Activated T-cell treated with anti-CD3 and anti-CD28 coated beads for 48 hours (primary cell): ENCODE measurements at regions not wholly inside any gene's neighbourhood (a gene's known extent, or its start where the extent isn't known, plus 50 kb on each side); places are given as distances from the start of the nearest gene placed in this dataset.

Source experiments
- DNase-seq: peaks from one replicate; pipeline ENCODE4 v3.0.0-alpha.2; 2020; ENCODE audit warnings: low read depth

- no peak for DNase-seq
These were observed 153.3 kb upstream of the VSTM2B start for GRCh38 chr19:29372461-29372860.

- DNase-seq, result no peak
These were observed 152.6 kb upstream of the VSTM2B start for GRCh38 chr19:29372921-29373797.

- DNase-seq, result no peak
These were observed 150.2 kb upstream of the VSTM2B start for GRCh38 chr19:29375429-29376119.

DNA sequence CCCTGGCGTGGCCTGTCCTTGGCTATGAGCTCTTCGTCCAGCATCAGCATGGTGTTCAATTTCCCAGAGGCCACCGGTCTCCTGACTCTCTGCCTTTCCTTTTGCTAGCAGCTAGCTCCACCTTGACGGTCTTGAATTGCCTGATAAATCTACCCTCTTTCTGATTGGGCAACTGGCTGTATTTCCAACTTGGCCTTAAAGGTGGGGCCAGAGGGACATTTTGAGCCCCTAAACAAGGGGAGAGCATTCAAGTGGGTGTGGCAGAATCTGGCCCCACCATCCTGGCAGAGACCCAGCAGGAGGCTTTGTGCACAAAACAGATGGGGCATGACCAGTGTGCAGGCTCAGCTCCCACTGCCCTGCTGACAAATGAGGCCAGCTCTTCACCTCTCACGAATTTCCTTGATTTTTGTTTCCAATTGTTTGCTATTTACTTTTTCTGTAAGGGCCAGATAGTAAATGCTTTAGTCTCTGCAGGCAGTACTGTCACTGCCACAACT is 148.9 kb upstream of the VSTM2B start:
- DNase-seq, result no peak

- no peak for DNase-seq
These were observed 147.7 kb upstream of the VSTM2B start for GRCh38 chr19:29378126-29378525.

DNA sequence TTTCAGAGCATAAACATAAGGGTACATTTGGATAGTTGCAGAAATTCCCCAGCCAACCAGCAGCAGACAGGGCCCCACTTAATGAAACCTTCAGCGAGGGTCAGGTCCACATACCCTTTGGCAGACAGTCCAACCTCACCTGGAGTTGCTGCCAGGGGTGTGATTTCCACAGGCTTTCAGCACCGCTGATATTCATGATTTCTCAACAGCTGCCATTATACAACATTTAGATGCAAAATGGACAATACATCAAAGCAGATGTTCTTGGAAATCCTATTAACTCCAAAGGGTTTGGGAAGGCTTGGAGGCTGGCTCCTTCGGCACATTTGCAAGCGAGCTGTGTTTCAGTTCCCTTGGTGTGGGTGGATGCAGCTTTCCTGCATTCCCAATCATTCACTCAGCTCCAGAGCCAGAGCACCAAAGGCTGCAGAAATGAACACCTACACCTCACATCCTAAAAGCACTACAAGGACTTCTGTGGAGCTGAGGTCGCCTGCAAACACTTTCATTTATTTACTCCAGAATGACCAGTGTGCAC is 147.2 kb upstream of the VSTM2B start:
- no peak for DNase-seq

GRCh38 chr19:29379257-29380021 is 146.4 kb upstream of the VSTM2B start:
- DNase-seq, result no peak

DNA sequence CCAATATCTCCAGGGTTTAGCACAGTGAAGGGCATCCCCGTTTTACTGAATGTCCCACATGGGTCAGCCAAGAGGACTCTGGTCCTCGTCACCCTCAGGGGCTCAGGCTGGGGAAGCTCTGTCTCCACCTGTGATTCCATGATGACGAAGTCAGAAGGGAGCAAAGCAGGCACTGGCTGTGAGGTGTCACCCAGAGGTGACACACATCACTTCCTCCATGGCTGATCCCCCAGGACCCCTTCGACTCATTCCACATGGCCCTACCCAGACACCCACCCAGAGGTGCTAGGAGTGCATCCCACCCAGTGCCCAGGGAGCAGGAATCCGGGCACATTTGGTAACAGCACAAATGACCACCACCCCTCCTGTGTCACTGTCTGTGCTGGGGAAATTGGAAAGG is 145.2 kb upstream of the VSTM2B start:
- no peak for DNase-seq

DNA sequence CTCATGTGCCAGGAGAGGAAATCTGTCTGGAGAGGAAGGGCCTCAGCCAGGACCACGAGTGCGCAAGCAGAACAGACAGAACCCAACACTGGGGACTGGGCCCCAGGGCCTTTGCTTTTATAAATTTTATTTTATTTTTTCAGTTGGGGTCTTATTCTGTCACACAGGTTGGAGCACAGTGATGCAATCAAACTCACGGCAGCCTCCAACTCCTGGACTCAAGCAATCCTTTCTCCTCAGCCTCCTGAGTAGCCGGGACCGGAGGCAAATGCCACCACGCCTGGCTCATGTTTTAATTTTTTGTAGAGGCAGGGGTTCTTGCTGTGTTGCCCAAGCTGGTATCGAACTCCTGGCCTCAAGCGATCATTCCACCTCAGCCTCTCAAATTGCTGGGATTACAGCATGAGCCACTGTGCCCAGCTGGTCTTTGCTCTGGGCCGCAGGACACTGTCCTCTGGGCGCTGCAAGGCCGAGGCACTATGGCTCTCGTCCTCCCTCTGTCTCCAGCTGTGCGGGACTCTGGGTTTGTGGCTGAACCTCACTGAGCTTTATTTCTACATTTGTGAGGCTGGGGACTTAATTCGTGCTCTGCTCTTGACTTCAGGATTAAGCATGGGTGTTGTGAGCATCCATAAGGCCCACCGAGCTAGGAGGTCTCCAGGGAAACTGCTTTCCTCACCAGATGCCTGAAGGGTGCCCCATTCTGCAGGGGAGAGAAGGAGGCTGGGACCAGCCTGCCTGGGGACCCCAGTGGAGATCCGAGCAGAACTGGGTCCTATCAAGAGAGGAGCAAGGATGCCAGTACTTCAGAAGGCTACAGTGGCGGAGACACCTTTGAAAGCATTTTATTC is 144.2 kb upstream of the VSTM2B start:
- no peak for DNase-seq

- DNase-seq, result no peak
These were observed 142.1 kb upstream of the VSTM2B start for GRCh38 chr19:29383696-29384095.

DNA sequence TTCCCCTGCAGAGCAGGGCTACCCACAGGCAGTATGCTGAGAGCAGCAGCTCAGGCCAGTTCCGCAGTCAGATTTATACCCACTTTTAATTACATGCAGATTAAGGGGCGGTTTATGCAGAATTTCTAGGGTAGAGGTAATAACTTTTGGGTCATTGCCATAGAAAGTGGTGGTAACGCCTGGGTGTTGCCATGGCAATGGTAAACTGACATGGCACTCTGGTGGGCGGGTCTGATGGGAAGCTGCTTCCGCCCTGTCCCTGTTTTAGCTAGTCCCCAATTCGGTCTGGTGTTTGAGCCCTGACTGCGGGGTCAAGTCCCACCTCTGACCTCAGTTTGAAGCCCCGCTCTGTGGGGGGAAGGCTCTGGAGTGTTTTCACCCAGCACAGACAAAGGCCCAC is 141.1 kb upstream of the VSTM2B start:
- no peak for DNase-seq

GRCh38 chr19:29385191-29385795 is 140.5 kb upstream of the VSTM2B start:
- DNase-seq, result no peak

GRCh38 chr19:29386970-29387369 is 138.8 kb upstream of the VSTM2B start:
- DNase-seq, result no peak

DNA sequence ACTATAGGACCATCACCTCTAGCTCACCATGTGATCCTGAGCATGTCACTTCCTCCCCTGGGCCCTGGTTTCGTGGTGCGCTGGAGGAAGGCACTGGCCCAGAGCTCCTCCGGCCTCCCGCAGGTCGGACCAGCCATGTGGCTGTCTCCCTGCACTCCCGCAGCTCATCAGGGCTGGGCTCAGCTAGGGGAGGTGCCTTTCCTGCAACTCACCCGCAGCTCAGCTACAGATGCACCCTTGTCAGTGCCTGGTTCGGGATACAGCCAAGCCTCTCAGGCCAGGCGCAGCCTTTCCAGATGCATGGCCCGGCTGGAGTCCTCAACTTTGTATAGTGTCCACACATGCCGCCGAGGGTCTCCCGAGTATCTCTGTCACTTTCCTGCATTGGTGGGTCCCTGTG is 138.2 kb upstream of the VSTM2B start:
- no peak for DNase-seq

DNA sequence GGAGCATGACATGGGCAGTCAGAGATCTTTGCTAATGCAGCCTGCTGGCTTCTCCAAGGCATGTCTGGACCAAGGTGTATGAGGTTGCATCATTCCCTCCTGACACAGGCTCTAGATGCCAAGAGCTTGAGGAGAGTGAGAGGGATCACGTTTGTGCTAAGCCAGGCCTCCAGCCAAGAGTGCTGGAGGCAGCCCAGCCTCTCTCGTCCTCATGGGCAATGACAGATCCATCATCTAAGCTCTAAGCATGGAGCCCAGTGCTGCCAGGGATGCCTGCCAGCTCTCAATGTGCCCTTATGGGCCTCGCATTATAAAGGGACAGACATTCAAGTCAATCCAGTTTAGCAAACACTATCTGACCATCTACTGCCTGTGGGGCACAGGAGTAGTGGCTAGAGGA is 136.3 kb upstream of the VSTM2B start:
- DNase-seq, result no peak

- DNase-seq, result no peak
These were observed 135.1 kb upstream of the VSTM2B start for GRCh38 chr19:29390742-29391141.

DNA sequence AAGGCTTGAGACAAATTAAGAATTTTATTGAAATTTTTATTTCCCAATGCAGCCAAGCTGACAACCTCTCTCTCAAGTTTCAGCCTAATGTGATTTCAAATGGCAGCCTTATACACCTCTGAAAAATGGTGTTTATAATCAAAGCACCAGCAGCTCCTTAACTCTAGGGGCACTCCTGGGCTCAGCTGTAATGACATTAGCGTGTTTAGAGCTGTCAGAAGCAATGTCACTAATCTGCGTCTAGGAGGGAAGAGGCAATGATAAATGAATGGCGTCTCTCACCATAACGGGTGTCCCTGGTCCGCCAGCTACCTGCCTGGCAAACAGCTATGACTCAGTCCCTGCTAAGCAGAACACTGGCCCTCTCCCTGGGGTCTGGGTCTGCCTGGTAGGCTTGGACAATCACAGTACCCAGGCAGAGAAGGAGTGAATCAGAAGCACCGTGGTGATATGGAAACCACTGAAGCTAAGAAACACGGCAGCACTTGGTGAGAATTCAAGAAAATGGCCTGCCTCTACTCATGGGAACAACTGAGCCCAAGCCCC is 131.8 kb upstream of the VSTM2B start:
- no peak for DNase-seq

GRCh38 chr19:29395111-29395733 is 130.6 kb upstream of the VSTM2B start:
- DNase-seq, result no peak

- DNase-seq, result no peak
These were observed 129.9 kb upstream of the VSTM2B start for GRCh38 chr19:29395734-29396414.

DNA sequence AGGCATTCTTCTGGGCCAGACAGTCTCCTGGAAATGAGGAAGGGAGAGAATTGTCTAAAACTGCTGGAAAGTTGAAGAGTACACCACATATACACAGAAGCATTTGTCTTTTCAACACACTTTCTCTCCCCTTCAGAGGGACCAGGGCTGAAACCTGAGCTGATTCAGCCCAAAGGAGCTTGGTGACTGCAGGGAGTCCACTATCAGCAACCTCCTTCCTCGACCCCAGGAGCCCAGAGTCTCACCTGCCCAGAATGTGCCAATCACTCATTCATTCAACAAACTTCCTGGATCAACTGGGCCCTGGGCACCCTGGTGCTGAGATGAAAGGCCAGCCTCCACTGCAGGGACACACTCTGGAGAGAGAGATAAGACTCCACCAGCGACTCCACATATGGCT is 128.9 kb upstream of the VSTM2B start:
- no peak for DNase-seq
